ENCODE measurements at regions not wholly inside any gene's neighbourhood (a gene's known extent, or its start where the extent isn't known, plus 50 kb on each side); places are given as distances from the start of the nearest gene placed in this dataset.

DNA sequence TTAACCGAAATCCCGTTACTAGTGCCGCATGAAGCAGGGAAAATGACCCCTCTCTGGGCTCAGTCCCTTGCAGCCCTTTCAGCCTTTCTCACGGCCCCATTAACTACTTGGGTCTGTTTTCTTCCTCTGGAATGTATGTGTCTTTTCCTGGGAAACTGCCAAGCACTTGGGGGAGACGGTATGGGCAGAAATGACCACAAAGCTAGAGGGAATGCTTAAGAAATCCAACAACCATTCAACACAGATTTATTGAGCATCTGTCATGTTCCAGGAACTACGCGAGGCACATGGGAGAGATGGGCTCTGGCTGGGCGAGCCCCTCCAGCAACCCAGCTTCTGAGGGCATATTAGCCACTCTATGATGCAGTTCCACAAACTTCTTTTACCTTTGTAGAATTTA, 462.6 kb downstream of the BUD13 start:
- TF ChIP-seq, protein P1, sequence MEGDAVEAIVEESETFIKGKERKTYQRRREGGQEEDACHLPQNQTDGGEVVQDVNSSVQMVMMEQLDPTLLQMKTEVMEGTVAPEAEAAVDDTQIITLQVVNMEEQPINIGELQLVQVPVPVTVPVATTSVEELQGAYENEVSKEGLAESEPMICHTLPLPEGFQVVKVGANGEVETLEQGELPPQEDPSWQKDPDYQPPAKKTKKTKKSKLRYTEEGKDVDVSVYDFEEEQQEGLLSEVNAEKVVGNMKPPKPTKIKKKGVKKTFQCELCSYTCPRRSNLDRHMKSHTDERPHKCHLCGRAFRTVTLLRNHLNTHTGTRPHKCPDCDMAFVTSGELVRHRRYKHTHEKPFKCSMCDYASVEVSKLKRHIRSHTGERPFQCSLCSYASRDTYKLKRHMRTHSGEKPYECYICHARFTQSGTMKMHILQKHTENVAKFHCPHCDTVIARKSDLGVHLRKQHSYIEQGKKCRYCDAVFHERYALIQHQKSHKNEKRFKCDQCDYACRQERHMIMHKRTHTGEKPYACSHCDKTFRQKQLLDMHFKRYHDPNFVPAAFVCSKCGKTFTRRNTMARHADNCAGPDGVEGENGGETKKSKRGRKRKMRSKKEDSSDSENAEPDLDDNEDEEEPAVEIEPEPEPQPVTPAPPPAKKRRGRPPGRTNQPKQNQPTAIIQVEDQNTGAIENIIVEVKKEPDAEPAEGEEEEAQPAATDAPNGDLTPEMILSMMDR (IDR thresholded peaks at IDR 0.05) = no peak
- DNase-seq = no peak

DNA sequence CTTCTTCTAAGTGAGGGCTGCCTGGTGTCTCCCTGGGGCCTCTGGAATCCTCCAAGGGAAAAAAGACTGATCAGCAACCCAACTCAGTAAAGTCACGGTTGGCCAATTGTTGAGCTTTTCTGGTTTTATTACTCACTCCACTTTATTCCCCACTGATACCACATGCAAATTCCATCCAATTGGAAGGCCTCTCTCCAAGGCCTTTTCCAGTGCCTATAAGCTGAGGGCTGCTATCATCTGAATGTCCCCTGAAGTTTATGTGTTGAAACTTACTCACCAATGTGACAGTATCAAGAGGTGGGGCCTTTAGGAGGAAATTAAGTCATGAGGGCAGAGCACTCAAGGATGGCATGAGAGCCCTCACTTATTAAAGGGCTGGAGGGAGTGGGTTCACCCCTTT, 463.3 kb downstream of the BUD13 start:
- Histone ChIP-seq H3K4me3 (no peak overlapping the region), H3K36me3 (ENCODE audit: low read depth) (no peaks in the 10 kb centered on the region), H3K9me3 (no peaks in the 10 kb centered on the region), H3K4me1 (ENCODE audit: low read depth) (peaks cover 4% of the 10 kb centered on the region)
- ATAC-seq (no peak), DNase-seq (no peak)
- intact Hi-C loops (cut with DNase I, micrococcal nuclease) = no loop called here
- TF ChIP-seq, protein P1 (IDR thresholded peaks at IDR 0.05) = no peak

More for the DNA sequence above, 462.6 kb downstream of the BUD13 start:
- intact Hi-C loops (cut with DNase I, micrococcal nuclease) = no loop called here
- Histone ChIP-seq H3K36me3 (ENCODE audit: low read depth) (no peaks in the 10 kb centered on the region), H3K9me3 (no peaks in the 10 kb centered on the region), H3K4me3 (no peak overlapping the region), H3K4me1 (ENCODE audit: low read depth) (peaks cover 4% of the 10 kb centered on the region)
- ATAC-seq = no peak

DNA sequence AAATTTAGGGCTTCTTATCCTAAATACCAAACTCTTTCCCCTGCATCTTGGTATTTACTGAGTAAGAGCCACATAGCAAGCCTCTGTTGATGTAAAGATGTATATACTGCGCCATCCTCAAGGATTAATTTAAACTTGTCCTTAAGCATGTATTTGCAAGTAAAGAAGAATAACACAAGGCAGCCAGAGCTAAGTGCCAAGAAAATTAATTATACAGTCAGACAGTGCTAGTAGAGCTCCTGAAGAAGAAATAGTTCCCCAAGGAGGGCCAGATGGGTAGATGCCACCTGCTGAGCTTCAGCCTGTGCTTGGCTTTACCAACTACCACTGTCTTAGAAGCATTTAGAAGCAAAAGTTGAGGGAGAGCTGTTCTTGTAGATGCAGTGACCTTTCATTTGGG, 470.0 kb downstream of the BUD13 start:
- no peak overlapping the region for H3K4me3 ChIP-seq
- no peaks in the 10 kb centered on the region for H3K4me1 ChIP-seq (ENCODE audit: low read depth)
- TF ChIP-seq, protein P1 (IDR thresholded peaks at IDR 0.05) = no peak
- no peaks in the 10 kb centered on the region for H3K36me3 ChIP-seq (ENCODE audit: low read depth)
- intact Hi-C loops (cut with DNase I, micrococcal nuclease) = no loop called here
- H3K9me3 ChIP-seq = no peaks in the 10 kb centered on the region
- ATAC-seq = no peak
- no peak for DNase-seq

DNA sequence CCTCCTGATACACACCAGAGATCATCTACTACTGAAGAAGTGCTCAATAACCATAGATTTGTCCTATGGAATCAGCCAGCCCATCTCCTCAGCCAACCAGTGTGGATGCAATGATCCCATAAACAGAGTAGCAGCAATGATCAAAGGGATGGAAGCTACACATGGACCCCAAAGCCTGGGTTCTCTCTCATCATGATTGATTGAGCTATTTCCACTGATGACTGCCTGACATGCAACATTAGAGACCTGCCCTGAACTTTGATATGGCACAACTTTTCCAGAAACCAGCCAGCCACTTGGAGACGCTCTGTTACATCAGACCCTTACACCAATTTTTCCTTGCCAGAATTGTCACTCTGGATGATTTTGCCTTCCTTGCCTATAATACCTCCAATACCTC, 471.6 kb downstream of the BUD13 start:
- Histone ChIP-seq H3K4me1 (ENCODE audit: low read depth) (no peaks in the 10 kb centered on the region), H3K4me3 (no peak overlapping the region), H3K36me3 (ENCODE audit: low read depth) (no peaks in the 10 kb centered on the region), H3K9me3 (no peaks in the 10 kb centered on the region)
- DNase-seq = no peak
- intact Hi-C loops (cut with DNase I, micrococcal nuclease) = no loop called here
- TF ChIP-seq, protein P1 (IDR thresholded peaks at IDR 0.05) = no peak
- no peak for ATAC-seq

DNA sequence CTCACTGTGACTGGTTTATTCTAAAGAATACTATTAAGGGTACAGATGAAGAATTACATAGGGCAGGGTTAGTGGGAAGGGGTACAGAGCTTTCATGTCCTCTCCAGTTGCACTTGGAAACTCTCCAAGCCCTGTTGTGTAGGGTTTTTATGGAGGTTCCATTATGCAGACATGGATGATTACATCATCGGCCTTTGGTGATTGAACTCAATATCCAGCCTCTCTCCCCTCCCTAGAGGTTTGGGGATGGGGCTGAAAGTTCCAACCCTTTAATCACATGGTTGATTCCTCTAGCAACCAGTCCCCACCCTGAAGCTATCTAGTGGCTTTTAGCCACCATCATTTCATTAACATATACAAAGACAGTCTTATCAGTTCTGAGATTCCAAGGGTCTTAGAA, 472.6 kb downstream of the BUD13 start:
- H3K36me3 ChIP-seq (ENCODE audit: low read depth) = no peaks in the 10 kb centered on the region
- no peak for DNase-seq
- ATAC-seq = no peak
- no peaks in the 10 kb centered on the region for H3K4me1 ChIP-seq (ENCODE audit: low read depth)
- TF ChIP-seq, protein P1 (IDR thresholded peaks at IDR 0.05) = no peak
- H3K9me3 ChIP-seq = no peaks in the 10 kb centered on the region
- H3K4me3 ChIP-seq = no peak overlapping the region
- intact Hi-C loops (cut with DNase I, micrococcal nuclease) = no loop called here

DNA sequence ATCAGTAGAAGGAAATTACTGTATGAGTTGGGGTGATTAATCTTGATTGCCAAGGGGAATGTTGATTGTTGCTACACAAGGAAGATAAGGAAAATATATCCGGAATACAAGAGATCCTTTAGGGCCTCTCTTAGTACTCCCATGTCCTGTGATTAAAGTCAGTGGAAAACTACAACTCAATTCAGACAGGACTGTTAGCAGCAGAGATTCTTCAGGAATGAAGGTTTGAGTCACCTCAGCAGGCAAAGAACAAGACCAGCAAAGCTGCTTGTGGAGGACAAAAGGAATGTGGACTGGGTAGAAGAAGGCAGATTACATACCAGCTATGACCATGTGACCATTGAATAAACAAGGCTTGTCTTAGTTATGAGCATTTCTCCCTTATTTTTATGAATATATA, 478.2 kb downstream of the BUD13 start:
- intact Hi-C loops (cut with DNase I, micrococcal nuclease) = no loop called here
- Histone ChIP-seq H3K4me1 (ENCODE audit: low read depth) (no peaks in the 10 kb centered on the region), H3K4me3 (no peak overlapping the region), H3K36me3 (ENCODE audit: low read depth) (no peaks in the 10 kb centered on the region), H3K9me3 (peaks cover 2% of the 10 kb centered on the region)
- no peak for DNase-seq
- TF ChIP-seq, protein P1 (IDR thresholded peaks at IDR 0.05) = no peak
- no peak for ATAC-seq
